Activated T-cell treated with anti-CD3 and anti-CD28 coated beads for 1 hour (primary cell): ENCODE measurements at regions not wholly inside any gene's neighbourhood (a gene's known extent, or its start where the extent isn't known, plus 50 kb on each side); places are given as distances from the start of the nearest gene placed in this dataset.
"Not testable (repeated sequence)": the region's sequence is repeated elsewhere in the genome, so short reads cannot be mapped to it uniquely, and the experiment has no call there.

ENCODE experiments used
- DNase-seq: peaks from one replicate; pipeline ENCODE4 v3.0.0-alpha.2; 2020; ENCODE audit warnings: low read depth

DNA sequence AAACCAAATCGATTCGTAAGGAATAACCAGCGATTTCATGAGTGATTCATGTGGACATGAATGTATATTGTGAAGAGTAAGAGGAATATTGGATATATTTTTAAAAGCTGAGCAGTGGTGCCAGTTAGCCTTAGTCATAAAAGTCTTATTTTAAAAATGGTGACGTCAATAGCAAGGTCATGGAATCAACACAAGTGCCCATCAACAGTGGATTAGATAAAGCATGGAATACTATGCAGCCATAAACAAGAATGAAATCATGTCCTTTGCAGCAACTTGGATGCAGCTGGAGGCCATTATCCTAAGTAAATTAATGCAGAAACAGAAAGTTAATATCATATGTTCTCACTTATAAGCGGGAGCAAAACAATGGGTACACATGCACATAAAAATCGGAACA, 89.0 kb upstream of the STOX2 start:
- DNase-seq = no peak

DNA sequence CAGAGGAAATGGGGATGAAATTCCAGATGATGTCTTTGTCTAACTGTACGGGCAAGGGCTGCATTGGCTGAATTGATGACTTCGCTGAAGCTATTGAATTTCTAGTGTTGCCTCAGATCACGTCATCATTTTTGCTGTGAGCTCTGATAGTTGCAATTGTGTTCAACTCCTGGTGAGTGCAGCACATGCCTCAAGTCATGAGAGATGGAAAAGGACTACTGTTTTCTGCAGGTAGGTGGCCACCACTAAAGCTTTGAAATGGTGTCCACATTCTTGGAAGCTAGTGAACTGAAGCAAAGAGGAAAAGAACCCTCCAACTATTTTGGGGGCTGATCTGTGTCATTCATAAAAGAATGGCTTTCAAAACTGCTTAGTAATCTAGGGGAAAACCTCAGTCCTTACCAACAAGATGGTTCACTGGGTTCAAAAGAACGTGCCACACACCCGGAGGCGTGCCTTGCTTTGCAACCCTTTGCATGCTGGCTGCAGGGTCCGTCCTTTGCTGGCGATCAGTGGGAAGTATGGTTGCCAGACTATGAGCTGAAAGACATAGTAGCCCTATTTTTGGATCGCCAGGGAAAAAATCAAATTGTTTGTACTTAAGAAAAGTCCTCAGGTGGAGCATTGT, 88.1 kb upstream of the STOX2 start:
- no peak for DNase-seq

DNA sequence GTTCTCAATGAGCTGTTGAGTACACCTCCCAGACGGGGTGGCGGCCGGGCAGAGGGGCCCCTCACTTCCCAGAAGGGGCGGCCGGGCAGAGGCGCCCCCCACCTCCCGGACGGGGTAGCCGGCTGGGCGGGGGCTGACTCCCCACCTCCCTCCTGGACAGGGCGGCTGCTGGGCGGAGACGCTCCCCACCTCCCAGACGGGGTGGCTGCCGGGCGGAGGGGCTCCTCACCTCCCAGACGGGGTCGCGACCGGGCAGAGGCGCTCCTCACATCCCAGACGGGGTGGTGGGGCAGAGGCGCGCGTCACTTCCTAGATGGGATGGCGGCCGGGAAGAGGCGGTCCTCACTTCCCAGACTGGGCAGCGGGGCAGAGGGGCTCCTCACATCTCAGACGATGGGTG, 86.5 kb upstream of the STOX2 start:
- not testable (repeated sequence) for DNase-seq

DNA sequence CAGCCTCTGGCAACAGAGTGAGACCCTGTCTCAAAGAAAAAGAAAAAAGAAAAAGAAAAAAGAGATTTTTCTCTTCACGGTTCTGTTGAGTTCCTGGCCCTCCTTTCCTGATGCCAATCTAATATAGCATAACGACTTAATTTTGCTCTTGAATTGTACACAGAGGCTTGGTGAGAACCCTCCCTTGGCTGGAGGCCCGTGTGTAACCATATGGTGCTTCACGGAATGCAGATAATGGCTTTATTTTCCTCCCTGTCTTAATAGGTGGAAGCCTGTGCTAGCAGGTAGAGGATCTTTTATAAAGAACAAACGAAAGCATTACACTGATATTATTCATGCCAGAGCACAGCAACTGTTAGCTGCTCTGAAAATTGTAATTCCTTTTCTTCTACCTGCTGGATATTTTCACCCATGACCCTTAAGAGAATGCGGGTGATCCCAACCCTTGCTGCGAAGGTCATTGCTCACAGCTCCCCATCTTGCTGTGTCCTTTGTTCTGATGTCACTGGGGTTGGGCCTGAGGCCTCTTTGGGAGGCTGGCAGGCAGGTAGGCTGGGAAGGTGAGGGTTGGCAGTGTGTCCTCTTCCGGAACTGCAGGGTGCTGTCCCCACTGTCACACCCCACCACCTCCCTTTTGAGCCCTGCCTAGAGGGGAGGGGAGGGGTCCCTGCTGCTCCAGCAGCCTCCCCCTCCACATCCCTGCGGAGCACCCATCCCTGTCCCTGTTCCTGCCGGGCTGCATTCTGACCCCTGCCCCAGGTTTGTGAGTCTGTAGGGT, 83.8 kb upstream of the STOX2 start:
- no peak for DNase-seq

DNA sequence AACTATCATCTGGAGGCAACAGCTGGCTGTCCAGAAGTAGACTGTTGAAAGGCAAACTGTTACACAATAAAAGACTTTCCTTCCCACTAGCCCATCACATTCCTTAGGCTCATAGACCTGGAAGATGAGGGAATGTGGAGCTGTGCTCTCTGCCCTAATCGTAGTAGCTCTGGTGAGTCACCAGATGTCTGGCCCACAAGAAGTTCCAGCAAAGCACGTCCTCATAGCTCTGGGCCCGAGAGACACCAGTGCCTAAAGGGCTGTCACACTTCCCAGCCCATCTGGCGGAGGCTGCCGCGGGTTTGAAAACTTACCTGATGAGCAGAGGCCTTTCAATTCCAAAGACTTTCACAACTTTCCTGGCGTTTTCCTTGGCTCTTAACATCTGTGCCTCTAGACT, 81.7 kb upstream of the STOX2 start:
- DNase-seq = no peak

DNA sequence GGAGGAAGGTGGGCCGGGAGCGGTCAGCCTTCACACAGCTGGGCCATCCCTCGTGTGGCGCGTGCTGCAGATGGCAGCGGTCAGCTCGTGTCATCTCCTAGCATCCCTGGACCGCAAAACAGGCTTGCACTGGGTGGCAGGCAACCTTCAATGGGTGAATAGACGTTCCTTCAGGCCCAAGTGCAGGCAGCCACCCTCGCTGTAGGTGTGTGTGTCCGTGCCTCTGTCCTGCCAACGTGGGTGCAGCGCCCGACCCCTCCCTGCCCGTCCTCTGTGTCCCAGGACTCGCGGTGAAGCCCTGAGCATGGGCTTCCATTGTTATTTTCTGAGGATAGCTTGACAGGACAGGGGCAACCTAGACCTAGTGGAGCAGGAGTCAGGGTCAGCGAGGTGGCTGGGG, 79.8 kb upstream of the STOX2 start:
- DNase-seq = no peak

DNA sequence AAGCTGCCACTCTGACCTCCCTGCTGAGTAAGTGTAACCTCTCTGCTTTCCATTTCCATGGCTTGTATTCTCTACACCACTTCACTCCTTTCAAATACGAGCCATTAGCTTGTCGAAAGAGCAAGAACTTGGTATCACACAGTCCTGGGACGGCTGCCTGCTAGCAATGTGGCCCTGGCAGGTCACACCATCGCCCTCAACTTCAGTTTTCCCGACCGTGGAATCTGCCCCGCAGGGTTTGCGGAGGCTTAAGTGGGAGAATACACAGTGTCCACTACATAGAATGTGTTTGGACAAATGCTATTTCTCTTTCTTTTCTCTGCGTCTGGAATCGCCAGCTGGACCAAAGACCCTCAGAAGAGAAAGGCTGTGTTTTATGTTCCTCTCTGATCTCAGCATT, 78.6 kb upstream of the STOX2 start:
- no peak for DNase-seq

DNA sequence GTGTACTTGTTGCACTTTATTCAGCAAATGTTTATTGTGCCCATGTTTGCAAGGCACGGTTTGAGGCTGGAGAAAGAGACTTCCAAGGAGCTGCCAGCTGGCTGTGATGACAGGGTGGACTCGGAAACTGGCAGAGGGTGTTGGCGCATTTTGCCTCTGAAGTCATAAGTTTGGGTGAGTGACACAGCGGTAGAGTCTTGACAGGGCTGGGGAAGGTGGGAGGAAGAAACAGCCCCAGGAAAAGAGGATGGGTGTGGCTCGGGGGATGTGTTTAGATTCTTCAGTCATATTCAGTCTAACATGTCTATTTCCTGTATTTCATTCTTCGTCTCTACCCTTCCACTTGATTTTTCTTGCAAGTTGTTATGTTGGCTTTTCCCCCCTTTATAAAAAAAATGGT, 77.0 kb upstream of the STOX2 start:
- no peak for DNase-seq

DNA sequence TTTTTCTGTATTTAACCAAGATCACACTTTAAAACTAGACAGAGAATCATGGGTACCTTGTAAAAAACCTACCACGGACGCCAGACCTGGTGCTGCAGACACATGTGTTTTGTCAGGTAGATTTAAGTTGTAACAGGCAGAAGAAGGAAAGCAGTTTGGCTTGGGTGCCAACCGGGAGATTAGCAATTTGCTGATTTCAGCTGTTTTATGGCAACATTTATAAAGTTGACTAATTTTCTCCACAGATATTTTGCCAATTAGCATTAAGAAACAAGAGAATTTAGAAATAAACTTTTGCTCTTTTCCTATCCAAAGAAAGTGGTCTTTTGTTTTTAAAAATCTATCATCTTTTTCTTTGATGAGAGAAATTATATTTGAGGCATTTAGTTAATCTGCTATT, 76.3 kb upstream of the STOX2 start:
- no peak for DNase-seq

DNA sequence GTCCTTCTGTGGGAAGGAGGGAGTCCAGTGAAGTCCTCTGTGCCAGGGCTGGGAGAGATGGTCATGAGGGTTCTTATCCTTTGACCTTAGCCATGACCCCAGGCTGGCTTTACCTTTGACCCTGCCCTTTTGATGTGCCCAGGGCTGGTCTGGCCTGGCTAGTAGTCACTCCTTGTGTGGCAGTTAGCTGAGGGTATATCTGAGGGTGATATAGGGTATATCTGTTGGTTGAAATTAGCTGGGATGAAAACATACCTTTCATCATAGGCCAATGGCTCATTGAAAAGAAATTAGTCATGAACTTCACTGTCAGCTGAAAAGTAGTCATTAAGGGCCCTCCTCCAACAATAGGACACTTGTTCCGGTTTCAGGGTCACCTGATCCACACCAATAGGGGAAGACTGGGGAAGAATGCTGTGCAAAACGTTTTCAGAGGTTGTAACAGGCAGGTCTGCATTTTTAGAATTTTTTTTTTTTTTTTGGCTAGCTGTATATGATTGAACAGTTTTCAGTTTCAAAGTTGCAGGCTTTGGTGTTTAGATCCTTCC, 74.6 kb upstream of the STOX2 start:
- DNase-seq = no peak

DNA sequence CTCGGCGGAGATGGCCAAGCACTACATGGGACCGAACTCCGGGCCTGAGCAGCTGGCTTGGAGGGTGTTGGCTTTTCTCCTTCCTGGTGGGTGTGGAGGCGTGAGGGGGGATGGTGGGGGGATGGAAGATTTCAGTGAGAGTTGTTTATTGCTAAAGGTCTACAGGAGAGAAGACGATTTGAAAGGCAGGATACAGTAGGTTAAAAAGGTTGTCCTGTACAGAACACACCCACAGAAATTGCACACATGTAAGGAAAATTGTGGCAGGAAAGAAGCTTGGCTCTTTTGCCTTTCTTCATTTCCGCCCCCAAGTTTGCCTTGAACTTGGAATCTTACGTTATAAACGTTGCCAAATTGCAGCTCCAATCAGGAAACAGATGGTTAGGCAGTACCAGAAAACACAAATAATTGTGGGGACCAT, 74.1 kb upstream of the STOX2 start:
- DNase-seq = no peak

DNA sequence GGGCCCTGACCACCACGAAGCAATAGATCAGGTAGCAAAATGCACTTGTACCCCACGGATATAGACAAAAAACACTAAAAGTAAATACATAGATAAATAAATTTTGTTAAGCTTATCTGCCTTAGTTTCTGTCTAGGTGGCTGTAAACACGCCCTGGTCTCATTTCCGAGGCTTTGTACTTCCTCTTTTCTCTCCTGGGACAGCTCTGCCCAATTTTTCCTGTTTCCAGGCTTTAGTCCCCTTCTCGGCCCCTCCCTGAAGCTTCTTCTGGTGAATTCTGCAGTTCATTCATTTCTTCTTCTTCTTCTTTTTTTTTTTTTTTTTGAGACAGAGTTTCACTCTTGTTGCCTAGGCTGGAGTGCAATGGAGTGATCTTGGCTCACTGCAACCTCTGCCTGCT, 73.4 kb upstream of the STOX2 start:
- no peak for DNase-seq

DNA sequence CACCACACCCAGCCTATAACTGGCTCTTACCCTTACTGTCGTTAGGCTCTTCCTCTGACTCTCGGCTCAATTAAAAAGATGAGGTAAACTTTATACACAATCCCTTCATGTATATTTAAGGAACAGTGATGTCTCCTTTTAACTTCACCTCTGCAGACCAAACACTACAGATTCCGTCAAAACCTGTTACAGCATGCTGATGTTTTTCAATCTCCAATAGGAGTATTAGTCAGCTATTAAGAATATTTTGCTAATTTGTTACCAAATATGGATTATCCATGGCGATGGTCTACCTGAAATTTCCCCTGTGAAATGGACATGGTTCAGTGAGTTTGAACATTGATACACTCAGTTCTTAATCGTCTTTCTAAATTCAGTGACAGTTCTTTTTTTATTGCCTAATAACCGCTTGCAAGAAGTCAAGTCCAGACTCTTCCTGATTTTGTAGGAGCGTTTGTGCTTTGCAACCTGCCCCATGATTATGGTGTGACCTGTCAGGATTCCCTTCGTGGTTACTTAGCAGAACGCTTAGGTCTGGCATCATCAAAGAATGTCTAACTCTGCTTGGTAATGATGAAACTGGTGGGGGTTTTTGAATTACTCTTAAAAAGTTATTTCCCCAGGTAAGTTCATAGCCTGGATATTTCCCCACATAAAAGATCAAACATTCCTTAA, 72.2 kb upstream of the STOX2 start:
- no peak for DNase-seq

DNA sequence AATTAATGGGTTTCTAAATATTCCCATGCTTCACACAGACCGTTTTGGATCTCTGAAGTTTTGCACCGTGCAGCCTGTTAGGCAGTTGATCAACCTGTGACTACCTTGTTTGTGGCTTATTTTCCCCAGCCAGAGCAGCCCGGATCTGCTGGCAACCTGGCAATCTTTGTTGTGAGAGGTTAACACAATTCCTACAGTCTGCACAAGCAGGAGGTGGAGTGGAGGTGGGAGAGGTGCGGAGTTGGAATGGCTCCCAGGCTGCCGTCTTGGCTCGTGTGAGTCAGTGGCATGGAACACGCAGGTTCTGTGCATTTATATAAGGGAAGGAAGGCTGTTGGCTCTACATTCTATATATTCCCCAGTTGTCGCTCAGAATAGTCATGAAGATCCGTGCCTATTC, 70.9 kb upstream of the STOX2 start:
- no peak for DNase-seq

DNA sequence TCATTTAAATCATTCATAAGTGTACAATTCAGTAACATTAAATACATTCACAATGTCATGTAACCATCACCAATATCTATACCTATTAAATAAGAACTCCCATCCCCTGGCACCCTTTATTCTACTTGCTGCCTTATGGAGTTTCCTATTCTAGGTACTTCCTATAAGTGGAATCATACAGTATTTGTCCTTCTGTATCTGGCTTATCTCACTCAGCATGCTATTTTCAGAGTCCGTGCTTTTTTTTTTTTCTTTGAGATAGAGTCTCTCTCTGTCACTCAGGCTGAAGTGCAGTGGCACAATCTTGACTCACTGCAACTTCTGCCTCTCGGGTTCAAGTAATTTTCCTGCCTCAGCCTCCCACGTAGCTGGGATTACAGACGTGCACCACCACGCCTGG, 67.9 kb upstream of the STOX2 start:
- no peak for DNase-seq

DNA sequence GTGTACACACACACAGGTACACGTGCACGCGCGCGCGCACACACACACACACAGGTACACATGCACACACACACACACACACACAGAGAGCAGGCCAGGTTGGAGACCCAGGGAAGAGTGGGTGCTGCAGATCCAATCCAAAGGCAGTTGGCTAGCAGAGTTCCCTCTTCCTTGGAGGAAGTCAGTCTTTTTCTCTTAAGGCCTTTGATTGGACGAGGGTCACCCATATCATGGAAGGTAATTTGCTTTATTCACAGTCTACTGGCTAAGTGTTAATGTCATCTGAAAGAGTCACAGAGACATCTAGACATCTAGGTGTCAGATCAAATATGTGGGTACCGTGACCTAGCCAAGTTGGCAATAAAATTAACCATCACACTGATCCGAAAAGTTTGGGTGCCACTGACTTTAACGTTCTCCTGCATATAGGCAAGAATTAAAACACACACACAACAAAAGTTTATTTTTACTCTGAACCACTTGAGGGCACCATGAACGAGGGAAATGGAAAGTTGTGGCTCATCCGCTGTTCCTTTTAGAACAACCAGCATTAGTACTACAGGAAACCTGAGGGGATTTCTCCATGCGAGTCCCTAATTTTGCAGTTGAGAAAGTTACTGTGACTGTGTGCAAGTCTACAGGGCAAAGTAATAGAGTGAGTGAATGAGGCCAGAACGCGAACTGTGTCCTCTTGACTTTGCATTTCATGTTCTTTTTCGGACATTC, 66.0 kb upstream of the STOX2 start:
- no peak for DNase-seq

DNA sequence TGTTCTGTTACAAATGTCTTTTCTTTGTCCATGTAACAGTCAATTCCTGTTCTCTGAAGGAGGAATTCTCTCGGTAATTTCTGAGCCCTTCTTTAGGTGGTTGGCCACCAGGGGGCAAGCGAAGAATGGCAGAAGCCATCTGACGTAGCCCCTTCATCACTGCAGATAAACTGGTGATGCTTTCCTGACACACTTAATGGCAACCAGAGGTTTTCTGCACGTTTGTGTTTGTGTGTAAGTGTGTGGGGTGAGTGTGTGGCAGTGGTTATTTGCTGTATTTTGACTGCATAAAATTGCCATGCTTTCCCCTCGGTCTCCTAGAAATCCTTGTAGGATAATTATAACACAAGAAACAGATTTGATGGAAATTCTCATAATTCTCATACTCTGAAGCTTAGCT, 64.8 kb upstream of the STOX2 start:
- DNase-seq = peak; percentile 49

DNA sequence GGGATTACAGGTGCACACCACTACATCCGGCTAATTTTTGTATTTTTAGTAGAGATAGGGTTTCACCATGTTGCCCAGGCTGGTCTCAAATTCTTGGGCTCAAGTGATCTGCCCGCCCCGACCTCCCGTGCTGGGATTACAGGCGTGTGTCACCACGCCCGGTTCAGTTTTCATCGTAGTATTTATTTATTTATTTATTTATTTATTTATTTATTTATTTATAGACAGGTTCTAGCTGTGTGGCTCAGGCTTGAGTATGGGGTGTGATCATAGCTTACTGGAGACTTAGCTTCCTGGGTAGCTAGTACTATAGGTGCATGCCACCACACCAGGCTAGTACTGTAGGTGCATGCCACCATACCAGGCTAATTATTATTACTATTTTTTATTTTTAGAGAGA, 64.1 kb upstream of the STOX2 start:
- DNase-seq = no peak

DNA sequence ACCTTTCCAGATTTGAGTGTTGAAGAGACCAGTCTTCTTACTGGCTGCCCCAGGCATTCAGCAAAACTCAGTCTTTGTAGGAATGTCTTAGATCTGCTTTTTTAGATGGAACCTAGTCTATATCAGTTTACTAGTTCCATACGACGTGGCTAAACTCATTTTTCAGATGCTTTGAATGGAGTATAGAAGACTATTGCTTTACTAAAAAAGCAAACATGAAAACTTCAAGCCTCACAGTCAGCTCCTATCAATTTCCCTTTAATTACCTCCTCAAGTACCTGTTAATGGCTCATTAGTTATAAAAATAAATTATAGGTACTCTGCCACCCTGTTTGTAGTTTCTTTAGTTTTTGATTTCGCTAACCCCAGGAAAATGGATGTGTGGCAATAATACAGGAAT, 63.0 kb upstream of the STOX2 start:
- DNase-seq = no peak

DNA sequence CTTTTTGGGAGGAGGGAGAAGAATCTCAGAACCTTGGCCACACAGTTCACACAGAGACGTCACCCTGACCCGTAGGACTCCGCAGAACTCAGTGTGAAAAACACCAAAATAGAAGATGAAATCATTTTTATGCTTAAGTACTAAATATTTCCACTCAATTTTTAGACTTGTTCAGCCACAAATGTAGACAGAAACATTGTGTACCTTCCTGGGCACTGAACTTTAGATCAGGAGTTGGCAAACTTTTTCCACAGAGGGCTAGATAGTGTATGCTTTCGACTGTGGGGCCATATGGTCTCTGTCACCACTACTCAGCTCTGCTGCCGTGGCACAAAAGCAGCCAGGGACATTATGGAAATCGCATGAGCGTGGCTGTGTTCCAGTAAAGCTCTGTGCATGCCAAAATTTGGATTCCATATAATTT, 61.8 kb upstream of the STOX2 start:
- DNase-seq = no peak

DNA sequence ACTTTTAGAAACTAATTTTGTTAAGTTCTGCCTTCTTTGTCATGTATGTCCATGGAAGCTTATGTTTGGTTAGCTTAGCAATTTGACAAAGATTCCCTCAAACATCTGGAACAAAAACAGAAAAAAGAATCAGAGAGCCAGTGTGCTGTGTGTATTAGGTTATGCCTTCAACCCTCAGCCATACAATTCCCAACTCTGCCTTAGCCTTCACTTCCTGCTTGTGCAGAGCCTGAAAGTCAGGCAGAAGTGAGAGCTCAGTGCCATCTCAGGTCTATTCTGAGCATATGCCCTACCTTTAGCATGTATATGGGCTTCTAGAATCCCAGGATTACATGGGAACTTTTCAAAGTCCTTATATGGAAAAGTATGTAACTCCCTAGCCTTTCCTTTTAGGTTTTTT, 58.2 kb upstream of the STOX2 start:
- no peak for DNase-seq

DNA sequence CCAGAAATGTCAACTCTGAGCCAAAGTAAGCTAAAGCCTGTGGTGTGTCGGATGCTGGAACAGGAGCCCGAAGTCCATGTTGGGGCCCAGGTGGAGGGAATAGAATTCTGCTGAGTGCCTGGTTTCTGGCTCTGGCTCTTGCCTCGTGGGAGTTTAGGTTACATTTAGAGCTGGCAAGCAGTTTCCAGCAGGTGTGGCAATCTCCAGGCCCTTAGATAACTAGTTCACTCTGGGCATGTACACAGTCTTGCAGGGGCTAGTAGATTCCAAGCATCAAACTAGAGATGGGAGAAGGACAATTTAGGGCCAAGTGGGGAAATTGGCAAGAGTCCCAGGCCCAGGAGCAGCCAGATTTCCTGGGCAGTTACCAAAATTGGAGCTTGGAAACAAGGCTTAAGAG, 56.3 kb upstream of the STOX2 start:
- DNase-seq = no peak
